ENCODE measurements at regions not wholly inside any gene's neighbourhood (a gene's known extent, or its start where the extent isn't known, plus 50 kb on each side); places are given as distances from the start of the nearest gene placed in this dataset.

DNA sequence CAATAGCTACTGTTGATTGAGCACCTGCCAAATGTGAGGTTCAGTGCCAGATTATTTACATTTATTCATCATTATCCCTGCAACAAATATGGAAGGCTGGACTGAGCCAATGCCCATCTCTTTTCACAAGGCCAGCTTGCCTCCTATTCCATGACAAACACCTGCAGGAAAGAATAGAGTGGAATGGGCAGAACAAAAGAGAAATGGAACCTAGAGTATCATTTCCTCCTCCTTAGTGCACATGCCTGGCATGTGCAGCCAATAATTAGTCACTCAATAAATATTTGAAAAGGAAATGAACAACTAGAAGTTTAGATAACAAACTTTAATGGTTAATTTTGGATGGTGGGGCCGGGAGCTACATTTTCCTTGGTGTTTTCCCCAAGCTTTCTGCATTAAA, 61.4 kb upstream of the MYRIP start:
- 44 to 66% (median 49%) methylated on average over 1 of the region's 1 CpG for WGBS, 4 donors
- Histone ChIP-seq H3K4me1 (peaks cover 0 to 17% (median 0%) of the 10 kb centered on the region in 12 donors), H3K27me3 (no peaks in the 10 kb centered on the region), H3K9me3 (no peaks in the 10 kb centered on the region), H3K36me3 (no peaks in the 10 kb centered on the region), H3K27ac (no peak overlapping the region), H3K4me3 (no peak overlapping the region)
- intact Hi-C loops (cut with DNase I): no loop called here
- no peak for TF ChIP-seq POLR2A (IDR thresholded peaks at IDR 0.05)
- TF ChIP-seq, protein P1, sequence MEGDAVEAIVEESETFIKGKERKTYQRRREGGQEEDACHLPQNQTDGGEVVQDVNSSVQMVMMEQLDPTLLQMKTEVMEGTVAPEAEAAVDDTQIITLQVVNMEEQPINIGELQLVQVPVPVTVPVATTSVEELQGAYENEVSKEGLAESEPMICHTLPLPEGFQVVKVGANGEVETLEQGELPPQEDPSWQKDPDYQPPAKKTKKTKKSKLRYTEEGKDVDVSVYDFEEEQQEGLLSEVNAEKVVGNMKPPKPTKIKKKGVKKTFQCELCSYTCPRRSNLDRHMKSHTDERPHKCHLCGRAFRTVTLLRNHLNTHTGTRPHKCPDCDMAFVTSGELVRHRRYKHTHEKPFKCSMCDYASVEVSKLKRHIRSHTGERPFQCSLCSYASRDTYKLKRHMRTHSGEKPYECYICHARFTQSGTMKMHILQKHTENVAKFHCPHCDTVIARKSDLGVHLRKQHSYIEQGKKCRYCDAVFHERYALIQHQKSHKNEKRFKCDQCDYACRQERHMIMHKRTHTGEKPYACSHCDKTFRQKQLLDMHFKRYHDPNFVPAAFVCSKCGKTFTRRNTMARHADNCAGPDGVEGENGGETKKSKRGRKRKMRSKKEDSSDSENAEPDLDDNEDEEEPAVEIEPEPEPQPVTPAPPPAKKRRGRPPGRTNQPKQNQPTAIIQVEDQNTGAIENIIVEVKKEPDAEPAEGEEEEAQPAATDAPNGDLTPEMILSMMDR (IDR thresholded peaks at IDR 0.05): no peak
- no peak for ATAC-seq
- DNase-seq: no peak

DNA sequence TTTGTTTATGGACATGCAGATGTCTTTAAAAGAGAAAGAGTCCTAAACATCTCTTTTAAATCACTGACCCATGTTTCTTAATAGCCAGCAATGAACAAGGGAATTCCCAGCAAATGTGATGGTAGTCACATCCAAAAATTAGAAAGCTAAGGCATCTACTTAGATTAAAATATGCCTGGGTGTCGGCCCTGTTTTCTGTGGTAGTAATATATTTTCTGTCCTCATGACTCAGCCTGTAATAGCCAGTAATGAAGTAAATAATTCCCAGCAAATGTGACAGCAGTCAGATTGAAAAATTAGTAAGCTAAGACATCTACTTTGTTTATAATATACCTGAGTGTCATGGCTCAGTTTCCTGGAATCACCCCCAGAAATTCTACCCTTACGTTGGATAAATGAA, 60.6 kb upstream of the MYRIP start:
- Histone ChIP-seq H3K4me1 (peaks cover 0 to 17% (median 0%) of the 10 kb centered on the region in 12 donors), H3K36me3 (no peaks in the 10 kb centered on the region), H3K9me3 (no peaks in the 10 kb centered on the region), H3K4me3 (no peak overlapping the region), H3K27ac (no peak overlapping the region), H3K27me3 (no peaks in the 10 kb centered on the region)
- TF ChIP-seq, protein P1 (IDR thresholded peaks at IDR 0.05): no peak
- TF ChIP-seq POLR2A (IDR thresholded peaks at IDR 0.05): no peak
- ATAC-seq: no peak
- WGBS, 4 donors: 73 to 84% (median 77%) methylated on average over 2 of the region's 2 CpGs
- intact Hi-C loops (cut with DNase I): no loop called here
- no peak for DNase-seq

DNA sequence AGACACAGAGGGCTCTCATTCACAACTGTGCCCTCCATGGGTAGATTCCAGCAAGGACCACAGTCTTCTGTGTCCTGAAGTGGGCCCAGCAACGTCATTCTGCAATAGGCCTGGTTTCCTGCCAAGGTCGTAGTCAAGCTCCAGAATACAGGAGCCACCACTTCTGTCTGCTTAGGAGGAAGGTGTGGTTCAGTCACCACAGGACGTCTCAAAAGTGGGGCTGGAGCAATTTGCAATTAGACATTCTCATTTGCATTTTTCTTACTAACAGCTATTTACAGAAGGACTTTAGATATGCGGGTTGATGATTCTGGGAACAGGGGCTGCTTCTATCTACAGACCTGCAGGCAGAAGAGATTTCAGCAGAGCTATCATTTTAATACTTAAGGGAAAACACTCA, 58.7 kb upstream of the MYRIP start:
- ATAC-seq (no peak), DNase-seq (peak in 1 of 5 donors; percentile 6)
- Histone ChIP-seq H3K27ac (peak overlapping the region in 2 of 12 donors; percentile 10 to 55), H3K36me3 (no peaks in the 10 kb centered on the region), H3K27me3 (no peaks in the 10 kb centered on the region), H3K4me1 (peaks cover 0 to 17% (median 0%) of the 10 kb centered on the region in 12 donors), H3K9me3 (no peaks in the 10 kb centered on the region), H3K4me3 (no peak overlapping the region)
- TF ChIP-seq, protein P1 (IDR thresholded peaks at IDR 0.05): no peak
- TF ChIP-seq POLR2A (IDR thresholded peaks at IDR 0.05): no peak
- intact Hi-C loops (cut with DNase I): no loop called here
- 38 to 42% (median 40%) methylated on average over 4 of the region's 4 CpGs for WGBS, 4 donors

DNA sequence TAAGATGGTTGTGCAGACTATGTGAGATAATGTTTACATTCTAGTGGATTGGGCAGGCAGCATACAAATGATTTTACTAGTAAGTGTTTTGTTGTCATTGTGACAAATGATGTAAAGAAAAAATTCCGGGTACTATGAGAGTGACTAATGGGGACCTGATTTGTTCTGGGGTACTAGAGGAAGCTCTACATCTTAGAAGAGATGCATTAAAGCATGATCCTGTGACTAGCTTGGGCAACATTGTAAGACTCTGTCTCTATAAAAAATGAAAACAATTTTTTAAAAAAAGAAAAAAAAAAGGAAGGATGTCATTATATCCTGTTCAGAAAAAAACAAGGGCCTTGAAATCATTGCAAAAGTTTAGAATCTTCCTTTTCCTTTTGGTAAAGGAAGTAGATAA, 58.1 kb upstream of the MYRIP start:
- intact Hi-C loops (cut with DNase I): no loop called here
- Histone ChIP-seq H3K27ac (peak overlapping the region in 2 of 12 donors; percentile 10 to 55), H3K36me3 (no peaks in the 10 kb centered on the region), H3K27me3 (no peaks in the 10 kb centered on the region), H3K4me1 (peaks cover 0 to 17% (median 0%) of the 10 kb centered on the region in 12 donors), H3K4me3 (no peak overlapping the region), H3K9me3 (no peaks in the 10 kb centered on the region)
- ATAC-seq (peak in 1 of 4 donors; percentile 24), DNase-seq (no peak)
- TF ChIP-seq, protein P1 (IDR thresholded peaks at IDR 0.05): no peak
- TF ChIP-seq POLR2A (IDR thresholded peaks at IDR 0.05): no peak
- WGBS, 4 donors: 47 to 62% (median 53%) methylated on average over 1 of the region's 1 CpG

Data from heart left ventricle (tissue), 16 donors.